NCI-H1930 (cell line): ENCODE measurements at regions not wholly inside any gene's neighbourhood (a gene's known extent, or its start where the extent isn't known, plus 50 kb on each side); places are given as distances from the start of the nearest gene placed in this dataset.

Experiments
- DNase-seq, 2 experiments: peaks; one replicate each; lab custom pipeline; 2025; lab: John Stamatoyannopoulos, UW

GRCh38 chr9:78724896-78725295 is 428.0 kb downstream of the PSAT1 start:
- no peak for DNase-seq

- no peak for DNase-seq
Observed at GRCh38 chr9:78725503-78725902, 428.6 kb downstream of the PSAT1 start.

- no peak for DNase-seq
Observed at GRCh38 chr9:78745331-78745730, 448.4 kb downstream of the PSAT1 start.

- DNase-seq: no peak
Observed at GRCh38 chr9:78746010-78746409, 449.1 kb downstream of the PSAT1 start.

GRCh38 chr9:78753039-78753438 is 456.1 kb downstream of the PSAT1 start:
- no peak for DNase-seq

GRCh38 chr9:78756813-78757510 is 460.0 kb downstream of the PSAT1 start:
- DNase-seq: no peak

- DNase-seq: no peak
Observed at GRCh38 chr9:78763424-78763823, 466.5 kb downstream of the PSAT1 start.

- DNase-seq: no peak
Observed at GRCh38 chr9:78765861-78766260, 468.9 kb downstream of the PSAT1 start.

GRCh38 chr9:78767490-78767889 is 470.6 kb downstream of the PSAT1 start:
- DNase-seq: no peak

GRCh38 chr9:78769690-78770089 is 472.8 kb downstream of the PSAT1 start:
- no peak for DNase-seq

- DNase-seq: no peak
Observed at GRCh38 chr9:78775211-78775610, 478.3 kb downstream of the PSAT1 start.

- DNase-seq: no peak
Observed at GRCh38 chr9:78775696-78776295, 478.9 kb downstream of the PSAT1 start.

GRCh38 chr9:78777747-78778146 is 480.8 kb downstream of the PSAT1 start:
- DNase-seq: no peak

GRCh38 chr9:78778318-78778717 is 481.4 kb downstream of the PSAT1 start:
- no peak for DNase-seq

- no peak for DNase-seq
Observed at GRCh38 chr9:78778861-78779374, 482.0 kb downstream of the PSAT1 start.

- DNase-seq: no peak
Observed at GRCh38 chr9:78781681-78782080, 484.8 kb downstream of the PSAT1 start.

GRCh38 chr9:78782234-78782633 is 485.3 kb downstream of the PSAT1 start:
- DNase-seq: no peak

- DNase-seq: no peak
Observed at GRCh38 chr9:78782858-78783257, 485.9 kb downstream of the PSAT1 start.

GRCh38 chr9:78783743-78784142 is 486.8 kb downstream of the PSAT1 start:
- DNase-seq: no peak

- DNase-seq: no peak
Observed at GRCh38 chr9:78786794-78787193, 489.9 kb downstream of the PSAT1 start.

GRCh38 chr9:78788101-78788500 is 491.2 kb downstream of the PSAT1 start:
- no peak for DNase-seq

- no peak for DNase-seq
Observed at GRCh38 chr9:78791779-78792178, 494.9 kb downstream of the PSAT1 start.

GRCh38 chr9:78792745-78793144 is 495.8 kb downstream of the PSAT1 start:
- no peak for DNase-seq

- no peak for DNase-seq
Observed at GRCh38 chr9:78805771-78806170, 508.8 kb downstream of the PSAT1 start.
